HCT116 (cell line): ENCODE measurements at regions not wholly inside any gene's neighbourhood (a gene's known extent, or its start where the extent isn't known, plus 50 kb on each side); places are given as distances from the start of the nearest gene placed in this dataset.

Source experiments
- ATAC-seq: fragments of 200-7000 bp; cut with Tn5 transposase; 2 replicates; pipeline ENCODE4 v1.9.1; 2020; ENCODE audit warnings: mild to moderate bottlenecking, moderate library complexity
- BruUV-seq: library from RNA; stranded (reverse); fragments of 400-500 nt; replicated peaks from 2 replicates; lab custom pipeline; 2021; lab: Mats Ljungman, UMichigan
- CTCF ChIA-PET: fragments of 300-600 bp; sonication (Branson Sonifier 250); formaldehyde crosslinking; loops from one replicate; lab custom pipeline; 2021; ENCODE audit warnings: antibody characterized with exemption; lab: Charles Lee
- POLR2A ChIA-PET: fragments of 300-600, 350-600 bp; sonication (Branson Sonifier 250); formaldehyde crosslinking; loops from one replicate; lab custom pipeline; 2021; ENCODE audit warnings: antibody characterized with exemption; lab: Charles Lee
- RAD21 ChIA-PET, 2 experiments: fragments of 300-600 bp; sonication (Branson Sonifier 250); formaldehyde crosslinking; loops; one replicate each; lab custom pipeline; 2023; ENCODE audit warnings: low total read pairs in 2 of 2; ENCODE audit not compliant: uncharacterized antibody in 2 of 2, unreplicated experiment in 2 of 2, low non-redundant PET in 1 of 2; lab: Charles Lee
- DNase-seq: peaks from one replicate; pipeline ENCODE4 v3.0.0-alpha.2; 2010; ENCODE audit warnings: low read depth, low spot score
- H2AFZ ChIP-seq: fragments of 200-600 bp; shearing (Covaris generic), sonication (generic); 2 replicates; pipeline ENCODE4 v1.6.1; 2017; ENCODE audit warnings: low read depth, mixed run types, mixed read lengths, antibody characterized with exemption, low read length; ENCODE audit not compliant: poor library complexity, severe bottlenecking
- H3K27ac ChIP-seq: 2 replicates; pipeline ENCODE4 v1.5.1; 2012; ENCODE audit warnings: low read depth, low read length
- H3K27me3 ChIP-seq: fragments of 200-600 bp; sonication (generic); 2 replicates; pipeline ENCODE4 v1.6.1; 2016; ENCODE audit warnings: mixed run types, low read length, mixed read lengths; ENCODE audit not compliant: insufficient read depth
- H3K36me3 ChIP-seq, 2 experiments: fragments of 200-500 bp in 1 of 2; fragments of 200-600 bp in 1 of 2; sonication (Bioruptor generic) in 1 of 2; sonication (generic) in 1 of 2; 2 replicates each; pipeline versions ENCODE4 v1.5.1 to v1.6.1; 2014 to 2016; ENCODE audit warnings: low read length in 2 of 2, inconsistent platforms in 1 of 2, mixed read lengths in 1 of 2, mixed run types in 1 of 2; ENCODE audit not compliant: insufficient read depth in 2 of 2, control insufficient read depth in 1 of 2
- H3K4me1 ChIP-seq, 2 experiments: fragments of 200-600 bp in 1 of 2; sonication (generic) in 1 of 2; 2 replicates each; pipeline versions ENCODE4 v1.5.1 to v1.6.1; 2012 to 2017; ENCODE audit warnings: low read length in 2 of 2, inconsistent platforms in 1 of 2, mild to moderate bottlenecking in 1 of 2, mixed read lengths in 1 of 2, mixed run types in 1 of 2, moderate library complexity in 1 of 2; ENCODE audit not compliant: insufficient read depth in 2 of 2, control insufficient read depth in 1 of 2
- H3K4me2 ChIP-seq: fragments of 200-600 bp; sonication (generic); 2 replicates; pipeline ENCODE4 v1.6.1; 2017; ENCODE audit warnings: mixed run types, low read length, mixed read lengths
- H3K4me3 ChIP-seq, 2 experiments: fragments of 200-600 bp in 1 of 2; sonication (generic) in 1 of 2; replicated peaks in 1 of 2; 2 replicates each; pipeline ENCODE4 v1.5.1; 2011 to 2016; ENCODE audit warnings: low read length in 2 of 2, control low read depth in 1 of 2, low read depth in 1 of 2, mild to moderate bottlenecking in 1 of 2, mixed read lengths in 1 of 2, mixed run types in 1 of 2
- H3K79me2 ChIP-seq: fragments of 200-600 bp; sonication (generic); 2 replicates; pipeline ENCODE4 v1.6.1; 2017; ENCODE audit warnings: mild to moderate bottlenecking, mixed run types, low read length, moderate library complexity, mixed read lengths; ENCODE audit not compliant: insufficient read depth
- H3K9ac ChIP-seq: fragments of 200-600 bp; sonication (generic); 2 replicates; pipeline ENCODE4 v1.6.1; 2016; ENCODE audit warnings: low read length, mixed read lengths
- H3K9me2 ChIP-seq: fragments of 200-600 bp; sonication (generic), shearing (Covaris generic); 2 replicates; pipeline ENCODE4 v1.6.1; 2017; ENCODE audit warnings: mixed run types, mild to moderate bottlenecking, moderate library complexity; ENCODE audit not compliant: insufficient read depth
- H3K9me3 ChIP-seq, 2 experiments: fragments of 200-500 bp in 1 of 2; fragments of 200-600 bp in 1 of 2; sonication (Bioruptor generic) in 1 of 2; sonication (generic) in 1 of 2; 2 replicates each; pipeline ENCODE4 v1.6.1; 2014 to 2017; ENCODE audit warnings: low read length in 2 of 2, mixed read lengths in 2 of 2, inconsistent platforms in 1 of 2, low read depth in 1 of 2, mild to moderate bottlenecking in 1 of 2, mixed run types in 1 of 2, moderate library complexity in 1 of 2; ENCODE audit not compliant: control insufficient read depth in 1 of 2, insufficient read depth in 1 of 2
- H4K20me1 ChIP-seq: fragments of 200-600 bp; sonication (generic), shearing (Covaris generic); 2 replicates; pipeline ENCODE4 v1.6.1; 2017; ENCODE audit warnings: mixed run types, mild to moderate bottlenecking, moderate library complexity; ENCODE audit not compliant: insufficient read depth
- EGR1 ChIP-seq: IDR thresholded peaks from 2 replicates; pipeline ENCODE4 v1.6.1; 2012; ENCODE audit warnings: low read depth
- ELF1 ChIP-seq: IDR thresholded peaks from 2 replicates; pipeline ENCODE4 v1.6.1; 2012; ENCODE audit warnings: low read depth, borderline replicate concordance
- EZH2 ChIP-seq: fragments of 200-600 bp; sonication (generic); IDR thresholded peaks from 2 replicates; pipeline ENCODE4 v1.6.1; 2017; ENCODE audit warnings: antibody characterized with exemption, mixed run types
- EZH2phosphoT487 ChIP-seq: fragments of 200-600 bp; IDR thresholded peaks from 2 replicates; pipeline ENCODE4 v1.6.1; 2018; ENCODE audit warnings: antibody characterized with exemption, borderline replicate concordance
- MAX ChIP-seq: IDR thresholded peaks from 2 replicates; pipeline ENCODE4 v1.6.1; 2012
- POLR2AphosphoS5 ChIP-seq: IDR thresholded peaks from 2 replicates; pipeline ENCODE4 v1.6.1; 2011; ENCODE audit warnings: mild to moderate bottlenecking, low read depth, low read length, moderate library complexity
- REST ChIP-seq: IDR thresholded peaks from 2 replicates; pipeline ENCODE4 v1.6.1; 2012; ENCODE audit warnings: low read depth
- SIN3A ChIP-seq: IDR thresholded peaks from 2 replicates; pipeline ENCODE4 v1.6.1; 2012; ENCODE audit warnings: low read depth
- TCF7L2 ChIP-seq: IDR thresholded peaks from 2 replicates; pipeline ENCODE4 v1.7.0; 2011; ENCODE audit warnings: borderline replicate concordance, inconsistent platforms; ENCODE audit not compliant: insufficient read depth, insufficient read length; ENCODE audit errors: extremely low read depth
- YY1 ChIP-seq: IDR thresholded peaks from 2 replicates; pipeline ENCODE4 v1.6.1; 2011; ENCODE audit warnings: low read length, low read depth, moderate library complexity, mild to moderate bottlenecking; ENCODE audit not compliant: insufficient replicate concordance; ENCODE audit errors: extremely low read depth
- ZNF274 ChIP-seq: fragments of 200-500 bp; sonication (Bioruptor generic); IDR thresholded peaks from 2 replicates; pipeline ENCODE4 v1.6.1; 2014; ENCODE audit warnings: mild to moderate bottlenecking, low read depth, low read length, inconsistent platforms
- intact Hi-C: fragments of 100-400 bp; cut with micrococcal nuclease; formaldehyde crosslinking; loops from 2 replicates; pipeline ENCODE4 v1.10.0; 2022

- no peaks in the 10 kb centered on the region for H3K9me2 ChIP-seq
Observed at GRCh38 chr3:88452228-88452627, 302.5 kb downstream of the C3orf38 start.

GRCh38 chr3:88460369-88460768 is 310.6 kb downstream of the C3orf38 start:
- TF ChIP-seq EGR1 (no peak), MAX (no peak), REST (no peak), ZNF274 (no peak), EZH2phosphoT487 (no peak), YY1 (no peak)
- CTCF ChIA-PET = no interaction called here

More at GRCh38 chr3:88452228-88452627, 302.5 kb downstream of the C3orf38 start:
- Histone ChIP-seq H4K20me1 (no peaks in the 10 kb centered on the region), H3K9me3 (peaks cover 4 to 13% of the 10 kb centered on the region in 2 experiments; a peak in 3 of 4 replicates), H3K27me3 (no peaks in the 10 kb centered on the region), H3K9ac (no peak overlapping the region), H3K4me3 (no peak overlapping the region), H3K27ac (no peak overlapping the region), H3K4me2 (no peak overlapping the region), H3K4me1 (no peaks in the 10 kb centered on the region), H3K79me2 (no peaks in the 10 kb centered on the region), H2AFZ (no peak overlapping the region), H3K36me3 (no peaks in the 10 kb centered on the region)
- ChIA-PET RAD21 (no interaction called here), POLR2A (no interaction called here), CTCF (no interaction called here)
- no TSS peak for BruUV-seq
- ATAC-seq (no peak), DNase-seq (no peak)
- TF ChIP-seq SIN3A (no peak), ELF1 (no peak), YY1 (no peak), TCF7L2 (no peak), EZH2 (no peak), POLR2AphosphoS5 (no peak)
- intact Hi-C loops = no loop called here

More at GRCh38 chr3:88460369-88460768, 310.6 kb downstream of the C3orf38 start:
- Histone ChIP-seq H2AFZ (no peak overlapping the region), H4K20me1 (no peaks in the 10 kb centered on the region), H3K27me3 (no peaks in the 10 kb centered on the region), H3K9me2 (no peaks in the 10 kb centered on the region), H3K4me3 (no peak overlapping the region), H3K4me2 (no peak overlapping the region), H3K27ac (no peak overlapping the region), H3K4me1 (no peaks in the 10 kb centered on the region), H3K36me3 (no peaks in the 10 kb centered on the region; a peak in 1 of 4 replicates), H3K9ac (no peak overlapping the region), H3K79me2 (no peaks in the 10 kb centered on the region), H3K9me3 (peaks cover 5 to 9% of the 10 kb centered on the region in 2 experiments; a peak in 2 of 4 replicates)
- ATAC-seq = no peak
- DNase-seq = no peak
- RAD21 ChIA-PET = no interaction called here
- POLR2A ChIA-PET = no interaction called here
- intact Hi-C loops = no loop called here
- no TSS peak for BruUV-seq
